Stimulated activated CD4-positive, alpha-beta T cell treated with anti-CD3 and anti-CD28 coated beads, Interleukin-1b, Interleukin-23, amount 100 ng/mL, for 48 hours (primary cell): ENCODE measurements at regions not wholly inside any gene's neighbourhood (a gene's known extent, or its start where the extent isn't known, plus 50 kb on each side); places are given as distances from the start of the nearest gene placed in this dataset.

Experiments used
- DNase-seq: peaks from one replicate; pipeline ENCODE4 v3.0.0-alpha.2; 2020

GRCh38 chr21:39124681-39125251 lies 58.5 kb downstream of the PSMG1 start:
- no peak for DNase-seq

GRCh38 chr21:39123375-39123774 lies 59.9 kb downstream of the PSMG1 start:
- DNase-seq, result no peak

- no peak for DNase-seq
Observed at GRCh38 chr21:39121600-39122355, 61.5 kb downstream of the PSMG1 start.

- no peak for DNase-seq
Observed at GRCh38 chr21:39120876-39121599, 62.2 kb downstream of the PSMG1 start.

GRCh38 chr21:39119891-39120290 lies 63.4 kb downstream of the PSMG1 start:
- no peak for DNase-seq

GRCh38 chr21:39118604-39119215 lies 64.5 kb downstream of the PSMG1 start:
- DNase-seq, result no peak

- no peak for DNase-seq
Observed at GRCh38 chr21:39118061-39118460, 65.2 kb downstream of the PSMG1 start.

- DNase-seq, result no peak
Observed at GRCh38 chr21:39117440-39117970, 65.7 kb downstream of the PSMG1 start.

- DNase-seq, result no peak
Observed at GRCh38 chr21:39116761-39117439, 66.4 kb downstream of the PSMG1 start.

GRCh38 chr21:39115576-39116235 lies 67.5 kb downstream of the PSMG1 start:
- no peak for DNase-seq

- DNase-seq, result no peak
Observed at GRCh38 chr21:39114871-39115575, 68.2 kb downstream of the PSMG1 start.

- DNase-seq, result no peak
Observed at GRCh38 chr21:39111931-39112550, 71.2 kb downstream of the PSMG1 start.

GRCh38 chr21:39110431-39110830 lies 72.8 kb downstream of the PSMG1 start:
- DNase-seq, result no peak

- DNase-seq, result no peak
Observed at GRCh38 chr21:39109596-39110210, 73.5 kb downstream of the PSMG1 start.

GRCh38 chr21:39109163-39109530 lies 74.1 kb downstream of the PSMG1 start:
- DNase-seq, result no peak

GRCh38 chr21:39108291-39109162 lies 74.7 kb downstream of the PSMG1 start:
- no peak for DNase-seq

GRCh38 chr21:39107739-39108138 lies 75.5 kb downstream of the PSMG1 start:
- DNase-seq, result no peak

GRCh38 chr21:39106881-39107462 lies 76.3 kb downstream of the PSMG1 start:
- DNase-seq, result no peak

GRCh38 chr21:39105836-39106235 lies 77.4 kb downstream of the PSMG1 start:
- no peak for DNase-seq
